Occipital lobe (tissue), 1 donor: ENCODE measurements at regions not wholly inside any gene's neighbourhood (a gene's known extent, or its start where the extent isn't known, plus 50 kb on each side); places are given as distances from the start of the nearest gene placed in this dataset.

ENCODE experiments used
- DNase-seq: peaks from one replicate; lab custom pipeline; 2025; lab: John Stamatoyannopoulos, UW

DNA sequence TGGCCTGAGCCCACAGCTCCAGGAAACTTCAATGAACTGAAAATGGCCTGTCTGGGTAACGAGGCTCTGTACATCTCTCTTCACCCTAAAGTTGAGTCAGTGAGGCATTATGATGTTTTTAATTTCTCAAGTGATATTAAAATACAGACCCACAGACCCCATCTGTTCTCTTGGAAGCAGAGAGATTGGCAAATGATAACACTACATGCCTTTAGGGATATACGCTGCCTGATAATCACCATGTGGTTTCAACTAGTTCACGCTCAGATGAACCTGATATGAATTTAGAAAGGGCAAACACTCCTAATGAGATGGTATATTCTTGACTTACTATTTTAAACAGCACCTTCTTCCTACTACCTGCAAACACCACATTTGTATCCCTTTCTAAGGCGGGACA is 127.5 kb downstream of the RFC3 start:
- DNase-seq = no peak

DNA sequence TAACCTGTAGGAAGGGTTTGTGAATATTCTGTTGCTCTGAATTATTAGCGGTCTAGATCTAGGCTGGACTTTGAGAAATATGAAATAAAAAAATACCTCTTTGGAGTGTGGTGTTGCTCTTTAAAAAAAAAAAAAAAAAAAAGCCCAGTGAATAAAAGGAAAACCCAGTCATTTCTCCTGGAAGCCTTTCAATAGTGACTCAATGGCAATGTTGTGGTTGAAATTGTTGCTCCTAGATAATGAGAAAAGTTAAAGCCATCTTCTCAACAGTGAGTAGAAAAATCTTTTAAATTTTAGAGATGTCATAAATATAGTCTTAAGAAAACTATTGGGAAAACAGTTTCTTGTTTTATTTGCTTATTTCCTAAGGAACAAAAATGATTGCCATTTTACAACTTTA is 135.3 kb downstream of the RFC3 start:
- DNase-seq = no peak

GRCh38 chr13:33953781-33954180 is 135.8 kb downstream of the RFC3 start:
- DNase-seq = no peak

DNA sequence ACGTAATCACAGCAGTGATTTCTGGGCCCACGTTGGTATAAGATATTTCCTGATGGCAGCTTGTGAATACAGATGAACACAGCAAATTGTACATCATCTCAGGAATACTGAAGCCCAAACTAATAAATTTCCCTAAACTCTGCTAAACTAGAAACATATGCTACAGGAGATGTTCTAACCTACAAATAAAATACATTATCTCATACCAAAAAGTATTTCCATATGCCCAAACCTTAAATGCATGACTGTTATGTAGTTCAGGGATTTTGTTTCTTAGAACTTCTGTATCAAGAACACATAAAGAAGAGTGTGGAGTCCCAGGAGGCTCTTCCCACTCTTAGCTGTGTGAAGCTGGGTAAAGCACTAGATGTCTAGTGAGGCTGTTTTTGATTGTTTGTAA is 138.4 kb downstream of the RFC3 start:
- no peak for DNase-seq

GRCh38 chr13:33957497-33957905 is 139.6 kb downstream of the RFC3 start:
- no peak for DNase-seq

GRCh38 chr13:33958964-33959363 is 141.0 kb downstream of the RFC3 start:
- DNase-seq = no peak

GRCh38 chr13:33963134-33963533 is 145.2 kb downstream of the RFC3 start:
- no peak for DNase-seq

DNA sequence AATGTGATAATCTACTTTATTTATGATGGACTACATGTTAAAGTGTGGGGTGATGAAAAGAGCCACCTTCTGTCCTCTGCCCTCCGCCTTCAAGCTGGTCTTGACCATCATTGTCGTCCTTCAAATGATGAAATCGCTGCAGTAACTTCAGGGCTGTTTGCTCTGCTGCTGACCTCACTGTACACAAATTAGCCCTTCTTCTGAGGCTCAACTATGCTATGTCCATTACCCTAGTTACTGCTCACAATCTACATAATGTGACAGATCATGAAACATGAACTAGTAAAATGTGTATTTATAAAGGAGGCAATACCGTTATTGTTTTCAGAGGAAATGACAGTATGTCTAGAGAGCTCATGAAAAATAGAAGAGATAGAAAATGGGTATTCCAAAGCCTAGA is 145.9 kb downstream of the RFC3 start:
- no peak for DNase-seq

- no peak for DNase-seq
These were observed 150.9 kb downstream of the RFC3 start for GRCh38 chr13:33968520-33969507.

GRCh38 chr13:33970746-33971561 is 153.0 kb downstream of the RFC3 start:
- DNase-seq = no peak

GRCh38 chr13:33971562-33971819 is 153.5 kb downstream of the RFC3 start:
- no peak for DNase-seq

GRCh38 chr13:33973194-33973593 is 155.2 kb downstream of the RFC3 start:
- DNase-seq = no peak

- DNase-seq = no peak
These were observed 159.0 kb downstream of the RFC3 start for GRCh38 chr13:33976965-33977364.

- no peak for DNase-seq
These were observed 160.7 kb downstream of the RFC3 start for GRCh38 chr13:33978653-33979052.

DNA sequence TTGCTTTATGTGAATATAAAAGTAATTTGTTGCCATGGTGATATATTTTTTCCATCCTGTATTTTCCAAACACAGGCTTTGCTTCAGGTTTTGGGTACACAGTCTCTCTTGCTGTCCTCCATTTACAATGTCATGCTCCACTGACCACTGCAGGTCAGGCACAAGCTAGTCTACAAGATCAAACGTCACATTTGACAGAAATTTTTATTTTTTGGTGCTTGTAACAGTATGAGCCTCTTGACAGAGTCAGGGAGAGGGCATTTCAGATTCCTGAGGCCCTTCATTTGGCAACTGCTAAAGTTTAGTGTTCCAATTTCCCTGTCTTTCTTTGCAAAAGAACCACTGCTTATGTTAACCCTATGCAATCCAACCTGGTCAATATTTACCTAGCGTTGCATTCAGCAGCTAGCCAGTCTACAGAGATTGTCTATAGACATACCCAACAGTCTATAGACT is 175.0 kb downstream of the RFC3 start:
- DNase-seq = no peak

GRCh38 chr13:33994198-33994597 is 176.2 kb downstream of the RFC3 start:
- DNase-seq = no peak

GRCh38 chr13:33994826-33995502 is 177.0 kb downstream of the RFC3 start:
- no peak for DNase-seq

- DNase-seq = no peak
These were observed 178.7 kb downstream of the RFC3 start for GRCh38 chr13:33996636-33997035.

DNA sequence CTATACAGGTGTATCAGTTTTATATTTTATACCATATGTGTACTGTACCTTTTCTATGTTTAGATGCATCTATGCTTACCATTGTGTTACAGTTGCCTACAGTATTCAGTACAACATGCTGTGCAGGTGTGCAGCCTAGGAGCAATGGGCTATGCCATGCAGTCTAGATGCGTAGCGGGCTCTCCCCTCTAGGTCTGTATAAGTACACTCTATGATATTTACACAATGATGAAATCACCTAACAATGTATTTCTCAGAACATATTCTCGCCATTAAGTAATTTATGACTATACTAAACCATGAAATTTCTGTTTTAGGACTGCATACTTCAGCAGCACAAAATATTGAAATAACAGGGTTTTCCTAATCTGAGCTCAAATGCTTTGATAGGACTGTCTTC is 179.6 kb downstream of the RFC3 start:
- no peak for DNase-seq

DNA sequence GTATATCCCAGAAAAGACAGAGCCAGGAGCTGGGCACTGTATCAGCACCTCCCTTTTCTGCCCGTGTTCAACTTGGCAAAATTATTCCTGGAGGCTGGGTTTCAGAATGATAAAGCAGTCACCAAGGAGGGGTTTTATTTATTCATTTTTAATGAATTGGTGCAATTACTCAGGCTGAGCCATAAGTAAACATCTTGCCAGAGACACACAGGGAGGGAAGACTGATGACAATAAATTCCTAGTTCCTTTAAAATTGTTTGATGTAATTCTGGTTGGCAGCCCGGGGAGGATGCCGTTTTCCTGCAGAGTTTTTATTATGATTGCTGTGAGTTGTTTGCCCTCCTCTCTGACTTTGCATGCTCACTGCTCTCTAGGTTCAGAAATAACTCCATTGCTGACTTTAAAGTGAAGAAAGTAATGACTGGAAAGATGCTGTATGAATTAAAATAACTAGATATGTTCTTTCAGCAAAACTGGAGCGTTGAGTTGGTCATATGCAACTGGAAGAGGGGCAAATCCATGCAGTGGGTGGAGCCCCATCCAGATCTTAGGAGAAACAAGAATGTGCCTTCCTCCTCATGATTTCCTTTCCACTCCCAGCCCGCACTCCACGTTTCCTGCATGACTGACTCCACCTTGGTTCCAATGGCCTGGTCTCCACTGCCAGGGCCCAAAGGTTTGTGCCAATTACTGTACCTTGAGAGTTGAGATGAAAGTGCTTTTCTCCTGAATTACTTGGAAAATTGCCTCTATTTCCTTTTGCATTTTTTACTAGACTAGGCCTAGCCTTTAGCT is 182.1 kb downstream of the RFC3 start:
- no peak for DNase-seq

- DNase-seq = no peak
These were observed 183.0 kb downstream of the RFC3 start for GRCh38 chr13:34000955-34001354.
